CD14-positive monocyte (primary cell): ENCODE measurements at regions not wholly inside any gene's neighbourhood (a gene's known extent, or its start where the extent isn't known, plus 50 kb on each side); places are given as distances from the start of the nearest gene placed in this dataset.
"Not testable (repeated sequence)": the region's sequence is repeated elsewhere in the genome, so short reads cannot be mapped to it uniquely, and the experiment has no call there.

Experiments
- DNase-seq, 3 donors: peaks; one replicate each; pipeline ENCODE4 v3.0.0-alpha.2; 2011 to 2022
- H2AFZ ChIP-seq: 2 replicates; pipeline ENCODE4 v1.6.0; 2012; ENCODE audit warnings: mild to moderate bottlenecking, low read depth, low read length, inconsistent platforms; ENCODE audit not compliant: insufficient read depth, poor library complexity, severe bottlenecking
- H3K27ac ChIP-seq, 2 donors: 1 replicate in 1 of 2; 2 replicates in 1 of 2; pipeline ENCODE4 v1.5.1; 2012 to 2013; ENCODE audit warnings: low read length in 2 of 2, control low read depth in 1 of 2, inconsistent platforms in 1 of 2, low read depth in 1 of 2, mild to moderate bottlenecking in 1 of 2
- H3K27me3 ChIP-seq, 2 donors: one replicate each; pipeline versions ENCODE4 v1.6.0 to v1.6.1; 2011 to 2013; ENCODE audit warnings: low read length in 2 of 2; ENCODE audit not compliant: control insufficient read depth in 2 of 2, insufficient read depth in 2 of 2
- H3K36me3 ChIP-seq, 2 donors: replicated peaks in 1 of 2; 1 replicate in 1 of 2; 2 replicates in 1 of 2; pipeline versions ENCODE4 v1.5.1 to v1.6.1; 2012 to 2013; ENCODE audit warnings: low read length in 2 of 2, control low read depth in 1 of 2, inconsistent platforms in 1 of 2, mild to moderate bottlenecking in 1 of 2; ENCODE audit not compliant: insufficient read depth in 2 of 2, control insufficient read depth in 1 of 2
- H3K4me1 ChIP-seq, 2 donors: 1 replicate in 1 of 2; 2 replicates in 1 of 2; pipeline versions ENCODE4 v1.5.1 to v1.6.1; 2012 to 2013; ENCODE audit warnings: low read length in 2 of 2, control low read depth in 1 of 2, inconsistent platforms in 1 of 2, mild to moderate bottlenecking in 1 of 2, moderate library complexity in 1 of 2; ENCODE audit not compliant: insufficient read depth in 2 of 2, control insufficient read depth in 1 of 2
- H3K4me2 ChIP-seq: replicated peaks from 2 replicates; pipeline ENCODE3; 2012; ENCODE audit warnings: low read length, moderate library complexity, mild to moderate bottlenecking; ENCODE audit not compliant: poor library complexity, severe bottlenecking; ENCODE audit errors: extremely low read depth
- H3K4me3 ChIP-seq, 3 experiments: fragments of 200-600 bp in 1 of 3; sonication (generic) in 1 of 3; replicated peaks in 1 of 3; 1 replicate in 2 of 3; 2 replicates in 1 of 3; pipeline ENCODE4 v1.5.1; 2011 to 2013; ENCODE audit warnings: low read length in 3 of 3, mild to moderate bottlenecking in 3 of 3, control low read depth in 2 of 3, low read depth in 2 of 3, inconsistent platforms in 1 of 3, moderate library complexity in 1 of 3
- H3K79me2 ChIP-seq: 2 replicates; pipeline ENCODE4 v1.6.0; 2012; ENCODE audit warnings: mild to moderate bottlenecking, control low read depth, inconsistent platforms, low read length, moderate library complexity; ENCODE audit not compliant: insufficient read depth
- H3K9ac ChIP-seq: 2 replicates; pipeline ENCODE4 v1.6.0; 2017; ENCODE audit warnings: low read length, mild to moderate bottlenecking; ENCODE audit not compliant: insufficient read depth, poor library complexity, severe bottlenecking
- H3K9me3 ChIP-seq, 2 donors: replicated peaks in 1 of 2; 1 replicate in 1 of 2; 2 replicates in 1 of 2; pipeline versions ENCODE4 v1.5.1 to v1.6.1; 2012 to 2013; ENCODE audit warnings: low read length in 2 of 2, control low read depth in 1 of 2; ENCODE audit not compliant: control insufficient read depth in 1 of 2, insufficient read depth in 1 of 2
- H4K20me1 ChIP-seq: 2 replicates; pipeline ENCODE4 v1.6.0; 2012; ENCODE audit warnings: mild to moderate bottlenecking, low read length, control low read depth, moderate library complexity; ENCODE audit not compliant: insufficient read depth
- H3K27ac Mint-ChIP-seq, 7 donors: one replicate each; pipeline ENCODE4 v1.8.0; 2020; ENCODE audit warnings: mild to moderate bottlenecking in 7 of 7, mixed read lengths in 7 of 7, moderate library complexity in 6 of 7, inconsistent platforms in 2 of 7
- H3K27me3 Mint-ChIP-seq, 3 donors: one replicate each; pipeline ENCODE4 v1.8.0; 2021 to 2022; ENCODE audit warnings: low read depth in 3 of 3, mild to moderate bottlenecking in 3 of 3, mixed read lengths in 3 of 3, moderate library complexity in 3 of 3, inconsistent platforms in 1 of 3
- H3K36me3 Mint-ChIP-seq, 2 donors: one replicate each; pipeline ENCODE4 v1.8.0; 2020; ENCODE audit warnings: mixed read lengths in 2 of 2, inconsistent platforms in 1 of 2, mild to moderate bottlenecking in 1 of 2
- H3K4me1 Mint-ChIP-seq: one replicate; pipeline ENCODE4 v1.8.0; 2020; ENCODE audit warnings: mild to moderate bottlenecking, mixed read lengths
- H3K4me3 Mint-ChIP-seq, 2 donors: one replicate each; pipeline ENCODE4 v1.8.0; 2020; ENCODE audit warnings: mild to moderate bottlenecking in 2 of 2, mixed read lengths in 2 of 2, moderate library complexity in 1 of 2
- H3K9me3 Mint-ChIP-seq, 7 donors: one replicate each; pipeline ENCODE4 v1.8.0; 2020 to 2022; ENCODE audit warnings: mixed read lengths in 7 of 7, mild to moderate bottlenecking in 6 of 7, moderate library complexity in 6 of 7, inconsistent platforms in 2 of 7
- WGBS: methylation state at CpG from one replicate; pipeline ENCODE4 v1.1.5; 2013; ENCODE audit warnings: missing lambda C conversion rate; ENCODE audit not compliant: insufficient coverage; 5-methylcytosine and 5-hydroxymethylcytosine counted together
- intact Hi-C, 2 donors: fragments of 100-400 bp; cut with micrococcal nuclease; formaldehyde crosslinking; loops; one replicate each; pipeline versions ENCODE4 v1.15.0 to v1.15.1; 2023
- TF ChIP-seq, protein P1 (sequence below): fragments of 200-600 bp; IDR thresholded peaks from one replicate; pipeline ENCODE4 v1.8.0; 2022; ENCODE audit warnings: antibody characterized with exemption, mild to moderate bottlenecking

DNA sequence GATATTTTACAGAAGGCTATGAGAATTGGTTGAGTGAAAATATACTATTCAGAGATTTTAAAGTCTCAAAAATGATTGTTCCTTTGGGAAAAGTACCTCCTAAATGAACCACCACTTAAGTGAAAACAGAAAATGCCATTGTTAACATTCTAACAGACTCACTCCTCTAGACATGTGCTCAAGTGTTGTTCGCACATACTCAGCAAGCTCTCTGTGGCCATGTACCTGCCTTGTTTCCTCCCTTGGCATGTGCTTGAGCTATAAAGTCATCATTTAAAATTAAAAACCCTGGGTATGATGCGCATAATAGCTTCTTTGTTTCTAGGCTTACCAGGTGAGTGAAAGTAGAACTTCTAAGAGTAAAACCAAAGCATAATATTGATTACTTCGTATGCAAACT, 343.2 kb upstream of the VRK2 start:
- Histone ChIP-seq H2AFZ (no peak overlapping the region), H3K4me1 (no peaks in the 10 kb centered on the region), H3K9me3 (no peaks in the 10 kb centered on the region), H4K20me1 (no peaks in the 10 kb centered on the region), H3K9ac (no peak overlapping the region), H3K36me3 (no peaks in the 10 kb centered on the region), H3K4me3 (no peak overlapping the region), H3K27me3 (no peaks in the 10 kb centered on the region), H3K27ac (no peak overlapping the region), H3K4me2 (no peak overlapping the region), H3K79me2 (no peaks in the 10 kb centered on the region)
- DNase-seq: no peak
- H3K36me3 Mint-ChIP-seq: no peaks in the 10 kb centered on the region
- intact Hi-C loops: no loop called here
- 100% methylated on average over 1 of the region's 3 CpGs for WGBS
- H3K27me3 Mint-ChIP-seq: no peaks in the 10 kb centered on the region
- TF ChIP-seq, protein P1, sequence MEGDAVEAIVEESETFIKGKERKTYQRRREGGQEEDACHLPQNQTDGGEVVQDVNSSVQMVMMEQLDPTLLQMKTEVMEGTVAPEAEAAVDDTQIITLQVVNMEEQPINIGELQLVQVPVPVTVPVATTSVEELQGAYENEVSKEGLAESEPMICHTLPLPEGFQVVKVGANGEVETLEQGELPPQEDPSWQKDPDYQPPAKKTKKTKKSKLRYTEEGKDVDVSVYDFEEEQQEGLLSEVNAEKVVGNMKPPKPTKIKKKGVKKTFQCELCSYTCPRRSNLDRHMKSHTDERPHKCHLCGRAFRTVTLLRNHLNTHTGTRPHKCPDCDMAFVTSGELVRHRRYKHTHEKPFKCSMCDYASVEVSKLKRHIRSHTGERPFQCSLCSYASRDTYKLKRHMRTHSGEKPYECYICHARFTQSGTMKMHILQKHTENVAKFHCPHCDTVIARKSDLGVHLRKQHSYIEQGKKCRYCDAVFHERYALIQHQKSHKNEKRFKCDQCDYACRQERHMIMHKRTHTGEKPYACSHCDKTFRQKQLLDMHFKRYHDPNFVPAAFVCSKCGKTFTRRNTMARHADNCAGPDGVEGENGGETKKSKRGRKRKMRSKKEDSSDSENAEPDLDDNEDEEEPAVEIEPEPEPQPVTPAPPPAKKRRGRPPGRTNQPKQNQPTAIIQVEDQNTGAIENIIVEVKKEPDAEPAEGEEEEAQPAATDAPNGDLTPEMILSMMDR: no peak
- H3K9me3 Mint-ChIP-seq: peaks cover 0 to 5% (median 0%) of the 10 kb centered on the region in 7 donors
- no peak overlapping the region for H3K4me3 Mint-ChIP-seq
- no peak overlapping the region for H3K27ac Mint-ChIP-seq
- H3K4me1 Mint-ChIP-seq: no peaks in the 10 kb centered on the region

DNA sequence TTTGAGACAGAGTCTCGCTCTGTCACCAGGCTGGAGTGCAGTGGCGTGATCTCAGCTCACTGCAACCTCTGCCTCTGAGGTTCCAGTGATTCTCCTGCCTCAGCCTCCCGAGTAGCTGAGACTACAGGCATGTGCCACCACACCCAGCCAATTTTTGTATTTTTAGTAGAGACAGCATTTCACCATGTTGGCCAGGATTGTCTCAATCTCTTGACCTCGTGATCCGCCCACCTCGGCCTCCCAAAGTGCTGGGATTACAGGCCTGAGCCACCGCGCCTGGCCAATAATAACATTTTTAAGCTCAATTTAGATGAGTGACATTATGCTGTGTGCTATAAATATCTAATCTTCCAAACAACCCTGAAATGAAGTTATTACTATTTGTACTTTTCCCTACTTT, 338.8 kb upstream of the VRK2 start:
- H3K36me3 ChIP-seq, H3K27me3 Mint-ChIP-seq, H4K20me1 ChIP-seq, H3K4me2 ChIP-seq, H3K27ac Mint-ChIP-seq, DNase-seq, H3K27ac ChIP-seq, H3K4me3 ChIP-seq, H3K4me3 Mint-ChIP-seq, H3K9ac ChIP-seq, H3K36me3 Mint-ChIP-seq, H3K9me3 Mint-ChIP-seq, H3K4me1 Mint-ChIP-seq, H3K9me3 ChIP-seq, H2AFZ ChIP-seq, H3K79me2 ChIP-seq, H3K4me1 ChIP-seq, intact Hi-C loops, H3K27me3 ChIP-seq: not testable (repeated sequence)
- no CpG with 5 or more reads among the region's 8 CpGs for WGBS
